ENCODE measurements at regions not wholly inside any gene's neighbourhood (a gene's known extent, or its start where the extent isn't known, plus 50 kb on each side); places are given as distances from the start of the nearest gene placed in this dataset.

GRCh38 chr11:16609769-16610168 lies 128.7 kb upstream of the C11orf58 start:
- Histone ChIP-seq H3K27ac (ENCODE audit: insufficient read depth, low read length, poor library complexity, severe bottlenecking) (no peak overlapping the region), H3K4me1 (ENCODE audit: control insufficient read depth, insufficient read depth, low read length, poor library complexity, severe bottlenecking) (peaks cover 38% of the 10 kb centered on the region), H3K36me3 (ENCODE audit: control insufficient read depth, insufficient read depth, low read length) (no peaks in the 10 kb centered on the region), H3K4me3 (ENCODE audit: low read depth, low read length) (no peak overlapping the region), H3K27me3 (ENCODE audit: control insufficient read depth, insufficient read depth, low read length) (peaks cover 60% of the 10 kb centered on the region), H3K9me3 (ENCODE audit: control insufficient read depth in 2 of 2, low read length in 2 of 2) (no peaks in the 10 kb centered on the region)
- Mint-ChIP-seq H3K4me3 (no peak overlapping the region), H3K36me3 (no peaks in the 10 kb centered on the region), H3K27ac (no peak overlapping the region), H3K4me1 (peaks cover 6 to 38% (median 16%) of the 10 kb centered on the region in 4 donors), H3K9me3 (peaks cover 0 to 17% (median 2%) of the 10 kb centered on the region in 7 donors), H3K27me3 (peaks cover 38% of the 10 kb centered on the region)
- DNase-seq (no peak), ATAC-seq (ENCODE audit: low read depth in 2 of 2) (no peak)

GRCh38 chr11:16607675-16608644 lies 130.5 kb upstream of the C11orf58 start:
- Mint-ChIP-seq H3K27ac (no peak overlapping the region), H3K9me3 (peaks cover 0 to 17% (median 2%) of the 10 kb centered on the region in 7 donors), H3K36me3 (peaks cover 3% of the 10 kb centered on the region), H3K4me3 (no peak overlapping the region), H3K4me1 (peaks cover 6 to 39% (median 10%) of the 10 kb centered on the region in 4 donors), H3K27me3 (peaks cover 35% of the 10 kb centered on the region)
- no peak for DNase-seq
- H3K27me3 ChIP-seq (ENCODE audit: control insufficient read depth, insufficient read depth, low read length), result peaks cover 58% of the 10 kb centered on the region
- H3K27ac ChIP-seq (ENCODE audit: insufficient read depth, low read length, poor library complexity, severe bottlenecking), result no peak overlapping the region
- H3K4me1 ChIP-seq (ENCODE audit: control insufficient read depth, insufficient read depth, low read length, poor library complexity, severe bottlenecking), result peaks cover 36% of the 10 kb centered on the region
- no peak overlapping the region for H3K4me3 ChIP-seq (ENCODE audit: low read depth, low read length)
- no peaks in the 10 kb centered on the region for H3K9me3 ChIP-seq (ENCODE audit: control insufficient read depth in 2 of 2, low read length in 2 of 2)
- no peaks in the 10 kb centered on the region for H3K36me3 ChIP-seq (ENCODE audit: control insufficient read depth, insufficient read depth, low read length)
- no peak for ATAC-seq (ENCODE audit: low read depth in 2 of 2)

DNA sequence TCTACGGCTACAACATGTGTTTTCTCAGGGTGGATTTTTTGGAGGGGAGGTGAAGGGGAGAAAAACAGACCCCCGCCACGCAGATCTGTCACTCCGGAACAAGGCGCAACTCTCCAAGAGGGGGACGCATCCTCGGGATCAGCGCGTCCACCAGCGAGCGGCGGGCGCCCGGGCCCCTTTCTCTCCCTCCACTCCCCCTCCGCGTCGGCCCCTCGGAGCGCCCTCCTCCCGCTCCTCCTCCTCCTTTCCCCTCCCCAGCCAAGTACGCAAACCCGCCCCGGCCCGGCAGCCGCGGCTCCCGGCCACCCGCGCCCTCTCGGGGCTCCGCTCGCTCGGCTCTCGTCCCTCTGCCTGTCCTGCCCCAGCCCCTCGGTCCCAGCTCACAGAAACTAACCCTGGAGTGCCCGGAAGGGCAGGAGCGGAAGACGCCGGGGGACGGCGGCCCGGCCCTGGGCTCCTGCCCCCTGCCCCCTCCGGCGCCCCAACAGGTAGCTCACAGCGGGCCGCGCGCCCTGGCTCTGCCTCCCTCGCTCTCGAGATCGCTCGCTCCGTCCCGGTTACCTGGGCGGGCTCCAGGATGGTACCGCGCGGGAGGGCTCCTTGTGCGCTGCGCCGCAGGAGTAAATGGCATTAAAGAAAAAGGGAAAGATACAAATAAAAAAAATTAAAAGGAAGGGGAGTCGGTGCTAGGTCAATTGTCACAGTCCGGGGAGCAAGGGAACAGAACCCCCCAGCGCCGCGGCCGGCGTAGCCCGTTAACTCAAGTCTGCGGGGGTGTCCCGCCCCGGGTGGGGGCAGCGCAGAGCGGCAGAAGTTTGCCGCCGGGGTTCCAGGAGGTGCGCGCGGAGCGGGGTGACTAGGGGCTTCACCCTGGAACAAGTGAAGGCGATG lies 131.4 kb upstream of the C11orf58 start:
- H3K27me3 Mint-ChIP-seq, result peaks cover 35% of the 10 kb centered on the region
- H3K4me1 Mint-ChIP-seq, result peaks cover 6 to 33% (median 9%) of the 10 kb centered on the region in 4 donors
- peaks cover 36% of the 10 kb centered on the region for H3K4me1 ChIP-seq (ENCODE audit: control insufficient read depth, insufficient read depth, low read length, poor library complexity, severe bottlenecking)
- H3K36me3 Mint-ChIP-seq, result peaks cover 3% of the 10 kb centered on the region
- H3K27ac ChIP-seq (ENCODE audit: insufficient read depth, low read length, poor library complexity, severe bottlenecking), result no peak overlapping the region
- peaks cover 53% of the 10 kb centered on the region for H3K27me3 ChIP-seq (ENCODE audit: control insufficient read depth, insufficient read depth, low read length)
- H3K4me3 ChIP-seq (ENCODE audit: low read depth, low read length), result peak overlapping the region; percentile 59
- H3K9me3 Mint-ChIP-seq, result peaks cover 0 to 14% (median 2%) of the 10 kb centered on the region in 7 donors
- DNase-seq, result no peak
- ATAC-seq (ENCODE audit: low read depth in 2 of 2), result no peak
- peak overlapping the region in 2 of 4 donors; percentile 77 to 79 for H3K4me3 Mint-ChIP-seq
- no peaks in the 10 kb centered on the region for H3K9me3 ChIP-seq (ENCODE audit: control insufficient read depth in 2 of 2, low read length in 2 of 2)
- no peaks in the 10 kb centered on the region for H3K36me3 ChIP-seq (ENCODE audit: control insufficient read depth, insufficient read depth, low read length)
- no peak overlapping the region for H3K27ac Mint-ChIP-seq

DNA sequence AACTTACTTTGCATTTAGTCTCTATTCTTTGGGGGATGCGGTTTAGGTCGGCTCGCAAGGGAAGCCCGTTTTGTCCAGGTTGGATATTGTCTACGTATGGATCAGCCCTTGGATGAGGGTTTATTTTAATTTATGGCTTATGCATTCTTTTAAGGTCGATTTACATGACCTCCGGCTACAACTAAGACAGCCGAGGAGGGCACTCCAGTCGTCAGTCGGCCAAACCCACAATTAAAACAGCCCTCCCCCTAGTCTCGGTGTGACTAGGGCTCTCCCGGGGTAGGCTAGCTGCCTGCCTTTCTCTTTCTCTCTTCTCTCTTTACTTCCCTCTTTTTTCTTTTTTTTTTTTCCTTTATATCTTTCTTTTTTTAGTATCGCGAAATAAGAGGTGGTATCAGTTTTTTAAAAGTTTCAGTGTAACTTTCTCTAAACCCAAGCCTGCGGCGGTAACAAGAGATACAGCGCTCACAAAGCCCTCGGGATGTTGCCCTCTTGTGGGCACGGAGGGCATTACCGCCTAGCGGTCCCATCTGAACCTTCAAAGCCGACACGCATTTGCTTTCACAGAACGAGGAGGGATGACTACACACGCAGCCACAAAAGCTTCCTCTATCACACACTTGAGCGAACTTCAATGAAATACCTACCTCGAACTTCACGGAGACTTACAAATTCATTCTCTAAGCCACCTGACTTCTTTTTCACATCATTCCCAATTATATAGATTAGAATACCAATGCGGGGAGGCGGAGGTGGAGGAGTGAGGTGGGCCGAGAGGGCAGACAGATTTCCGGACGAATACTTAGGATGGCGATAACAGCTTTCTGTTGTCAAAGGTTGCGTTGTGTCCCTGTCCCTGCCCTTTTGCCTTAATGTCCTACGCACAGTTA lies 132.3 kb upstream of the C11orf58 start:
- Histone ChIP-seq H3K9me3 (ENCODE audit: control insufficient read depth in 2 of 2, low read length in 2 of 2) (no peaks in the 10 kb centered on the region), H3K27me3 (ENCODE audit: control insufficient read depth, insufficient read depth, low read length) (peaks cover 47% of the 10 kb centered on the region), H3K36me3 (ENCODE audit: control insufficient read depth, insufficient read depth, low read length) (no peaks in the 10 kb centered on the region), H3K4me1 (ENCODE audit: control insufficient read depth, insufficient read depth, low read length, poor library complexity, severe bottlenecking) (peaks cover 36% of the 10 kb centered on the region), H3K27ac (ENCODE audit: insufficient read depth, low read length, poor library complexity, severe bottlenecking) (no peak overlapping the region), H3K4me3 (ENCODE audit: low read depth, low read length) (peak overlapping the region; percentile 59)
- Mint-ChIP-seq H3K9me3 (peaks cover 0 to 11% (median 2%) of the 10 kb centered on the region in 7 donors), H3K36me3 (peaks cover 3% of the 10 kb centered on the region), H3K4me3 (peak overlapping the region; percentile 66 to 79 (median 76)), H3K4me1 (peaks cover 6 to 31% (median 7%) of the 10 kb centered on the region in 4 donors), H3K27ac (peak overlapping the region; percentile 3 to 33 (median 29)), H3K27me3 (peaks cover 29% of the 10 kb centered on the region)
- DNase-seq (peak; percentile 49 to 88 (median 79)), ATAC-seq (ENCODE audit: low read depth in 2 of 2) (peak; percentile 86 to 87)

- Mint-ChIP-seq H3K36me3 (peaks cover 3% of the 10 kb centered on the region), H3K4me1 (peaks cover 6 to 31% (median 7%) of the 10 kb centered on the region in 4 donors), H3K4me3 (peak overlapping the region in 3 of 4 donors; percentile 74 to 79 (median 77)), H3K27me3 (peaks cover 33% of the 10 kb centered on the region), H3K27ac (no peak overlapping the region), H3K9me3 (peaks cover 0 to 11% (median 2%) of the 10 kb centered on the region in 7 donors)
- Histone ChIP-seq H3K27ac (ENCODE audit: insufficient read depth, low read length, poor library complexity, severe bottlenecking) (no peak overlapping the region), H3K4me1 (ENCODE audit: control insufficient read depth, insufficient read depth, low read length, poor library complexity, severe bottlenecking) (peaks cover 36% of the 10 kb centered on the region), H3K36me3 (ENCODE audit: control insufficient read depth, insufficient read depth, low read length) (no peaks in the 10 kb centered on the region), H3K9me3 (ENCODE audit: control insufficient read depth in 2 of 2, low read length in 2 of 2) (no peaks in the 10 kb centered on the region), H3K4me3 (ENCODE audit: low read depth, low read length) (peak overlapping the region; percentile 59), H3K27me3 (ENCODE audit: control insufficient read depth, insufficient read depth, low read length) (peaks cover 49% of the 10 kb centered on the region)
- no peak for DNase-seq
- ATAC-seq (ENCODE audit: low read depth in 2 of 2), result no peak
Measured at GRCh38 chr11:16605389-16605893, 133.0 kb upstream of the C11orf58 start.

DNA sequence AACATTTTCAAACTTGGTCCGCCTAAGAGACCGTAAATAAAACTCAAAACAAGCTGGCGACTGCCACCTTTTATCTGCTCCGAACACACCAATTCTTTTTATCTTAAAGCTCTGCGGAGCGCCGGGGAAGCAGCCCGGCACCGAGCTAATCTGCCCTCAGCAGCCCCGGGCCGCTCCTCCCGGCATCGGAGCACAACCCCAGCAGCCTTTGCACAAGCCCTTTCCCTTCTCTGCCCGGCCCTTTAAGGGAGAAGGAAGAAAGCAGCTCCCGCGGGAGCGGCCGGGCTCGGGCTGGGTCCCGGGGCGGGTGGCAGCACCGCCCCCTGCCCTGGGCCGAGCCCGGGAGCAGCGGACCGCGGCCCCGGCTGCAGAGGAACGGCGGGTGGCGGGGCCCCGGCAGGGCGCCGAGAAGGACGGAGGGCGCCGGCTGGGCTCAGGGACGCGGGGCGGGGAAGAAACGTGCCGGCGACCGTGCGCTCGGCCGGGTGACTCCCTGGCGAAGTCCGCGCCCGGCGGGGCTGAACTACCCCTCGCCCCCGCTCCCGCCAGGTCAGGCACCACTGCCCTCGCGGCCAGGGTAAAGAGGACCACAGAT lies 133.6 kb upstream of the C11orf58 start:
- H3K9me3 Mint-ChIP-seq, result peaks cover 0 to 11% (median 2%) of the 10 kb centered on the region in 7 donors
- Histone ChIP-seq H3K9me3 (ENCODE audit: control insufficient read depth in 2 of 2, low read length in 2 of 2) (no peaks in the 10 kb centered on the region), H3K27ac (ENCODE audit: insufficient read depth, low read length, poor library complexity, severe bottlenecking) (no peak overlapping the region), H3K4me1 (ENCODE audit: control insufficient read depth, insufficient read depth, low read length, poor library complexity, severe bottlenecking) (peaks cover 36% of the 10 kb centered on the region), H3K4me3 (ENCODE audit: low read depth, low read length) (no peak overlapping the region), H3K36me3 (ENCODE audit: control insufficient read depth, insufficient read depth, low read length) (no peaks in the 10 kb centered on the region), H3K27me3 (ENCODE audit: control insufficient read depth, insufficient read depth, low read length) (peaks cover 51% of the 10 kb centered on the region)
- peak overlapping the region in 3 of 4 donors; percentile 39 to 79 (median 77) for H3K4me3 Mint-ChIP-seq
- H3K4me1 Mint-ChIP-seq, result peaks cover 6 to 31% (median 7%) of the 10 kb centered on the region in 4 donors
- H3K36me3 Mint-ChIP-seq, result peaks cover 3% of the 10 kb centered on the region
- H3K27ac Mint-ChIP-seq, result no peak overlapping the region
- ATAC-seq (ENCODE audit: low read depth in 2 of 2), result no peak
- peaks cover 34% of the 10 kb centered on the region for H3K27me3 Mint-ChIP-seq
- DNase-seq, result peak in 1 of 3 donors; percentile 17
